Effector CD8-positive, alpha-beta T cell (primary cell): ENCODE measurements at regions not wholly inside any gene's neighbourhood (a gene's known extent, or its start where the extent isn't known, plus 50 kb on each side); places are given as distances from the start of the nearest gene placed in this dataset.

ENCODE experiments used
- DNase-seq: peaks from one replicate; lab custom pipeline; 2025; lab: John Stamatoyannopoulos, UW

DNA sequence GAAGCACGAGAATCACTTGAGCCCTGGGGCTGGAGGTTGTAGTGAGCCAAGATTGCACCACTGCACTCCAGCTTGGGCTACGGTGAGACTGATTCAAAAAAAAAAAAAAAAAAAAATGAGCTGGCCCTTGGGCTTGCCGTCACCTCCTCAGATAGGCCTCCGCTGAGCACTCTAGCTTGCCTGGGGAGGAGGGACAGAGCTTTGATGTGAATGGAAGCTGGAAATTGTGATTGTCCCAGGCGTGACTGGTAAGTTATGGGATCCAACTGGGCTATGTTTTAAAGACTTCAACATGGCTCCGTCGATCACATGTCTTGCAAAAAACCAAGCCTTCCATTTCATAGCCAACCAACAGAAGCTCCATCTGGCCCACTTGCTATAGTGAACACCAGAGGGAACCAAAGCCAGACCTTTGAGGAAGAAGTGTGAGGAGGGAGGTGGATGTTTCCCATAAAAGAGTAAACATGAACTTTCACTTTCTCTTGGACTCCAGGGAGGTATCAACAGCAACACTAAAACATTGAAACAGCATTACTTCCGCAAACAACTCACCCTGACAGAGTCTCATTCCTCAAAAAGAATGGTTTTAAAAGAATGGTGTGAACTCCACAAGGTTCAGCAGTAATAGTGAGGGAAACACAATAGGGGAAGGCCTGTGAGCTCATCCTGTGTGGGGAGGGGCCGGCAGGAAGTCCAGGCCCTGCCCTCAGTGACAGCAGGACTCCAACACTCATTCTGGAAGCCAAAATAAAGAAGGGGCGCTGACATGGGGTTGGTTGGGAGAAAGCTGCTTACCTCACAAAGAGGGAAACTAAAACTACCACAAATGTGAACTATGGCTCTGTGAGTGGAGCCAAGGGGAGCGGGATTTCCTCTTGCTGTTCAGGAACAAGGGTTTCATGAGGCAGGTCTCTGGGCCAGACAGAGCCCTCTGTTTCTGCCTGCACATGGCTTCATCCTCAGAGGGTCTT is 59.2 kb upstream of the IL12A start:
- DNase-seq = no peak

DNA sequence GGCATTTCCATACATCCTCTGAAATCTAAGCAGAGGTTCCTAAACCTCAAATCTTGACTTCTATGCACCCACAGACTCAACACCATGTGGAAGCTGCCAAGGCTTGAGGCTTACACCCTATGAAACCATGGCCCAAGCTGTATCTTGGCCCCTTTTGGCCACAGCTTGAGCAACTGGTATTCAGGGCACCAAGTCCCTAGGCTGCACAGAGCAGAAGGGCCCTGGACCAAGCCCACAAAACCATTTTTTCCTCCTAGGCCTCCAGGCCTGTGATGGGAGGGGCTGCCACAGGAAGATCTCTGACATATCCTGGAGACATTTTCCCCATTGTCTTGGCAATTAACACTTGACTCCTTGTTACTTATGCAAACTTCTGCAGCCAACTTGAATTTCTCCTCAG is 54.4 kb upstream of the IL12A start:
- no peak for DNase-seq

DNA sequence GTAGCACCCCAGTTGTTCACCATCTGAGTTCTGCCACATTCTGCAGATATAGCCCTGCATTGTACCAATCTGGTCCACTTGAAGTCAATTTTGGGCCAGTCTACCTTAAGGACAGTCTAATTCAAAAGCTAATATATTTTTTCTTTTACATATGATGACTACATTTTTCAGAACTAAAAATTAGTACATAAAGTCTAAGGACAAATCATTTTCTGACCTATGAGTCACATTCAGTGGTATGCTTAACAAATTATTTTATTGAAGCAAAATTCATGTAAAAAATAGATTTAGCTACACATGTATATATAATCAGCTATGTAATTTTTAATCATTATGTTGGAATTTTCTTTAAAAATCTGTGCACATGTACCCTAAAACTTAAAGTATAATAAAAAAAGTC is 52.1 kb upstream of the IL12A start:
- no peak for DNase-seq

DNA sequence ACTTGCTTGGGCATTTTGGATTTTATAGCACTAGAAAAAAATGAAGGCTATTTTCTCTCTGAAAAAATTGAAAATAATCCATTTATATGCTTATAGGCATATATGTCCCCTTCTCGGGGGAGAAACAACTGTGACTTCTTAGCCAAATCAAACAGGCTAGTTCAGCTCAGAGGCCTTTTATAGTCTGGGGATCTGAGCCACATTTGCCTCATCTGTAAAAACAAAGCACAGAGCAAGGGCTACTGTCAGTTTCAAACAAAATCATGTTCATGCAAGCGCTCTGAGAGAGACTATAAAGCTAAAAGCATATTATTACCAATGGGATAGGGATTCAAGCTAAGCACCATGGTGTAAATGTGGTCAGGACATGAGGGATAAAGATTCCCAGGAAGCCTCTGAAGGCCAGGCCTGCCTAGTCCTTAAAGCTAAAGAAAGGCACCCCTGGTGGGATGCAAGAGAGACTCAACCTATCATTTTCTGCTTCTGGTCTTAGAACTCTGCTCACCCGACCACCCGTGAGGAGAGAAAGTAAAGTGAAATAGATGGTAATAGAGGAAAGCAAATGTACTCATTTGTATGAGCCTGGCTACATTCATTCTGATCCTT is 51.0 kb upstream of the IL12A start:
- no peak for DNase-seq

DNA sequence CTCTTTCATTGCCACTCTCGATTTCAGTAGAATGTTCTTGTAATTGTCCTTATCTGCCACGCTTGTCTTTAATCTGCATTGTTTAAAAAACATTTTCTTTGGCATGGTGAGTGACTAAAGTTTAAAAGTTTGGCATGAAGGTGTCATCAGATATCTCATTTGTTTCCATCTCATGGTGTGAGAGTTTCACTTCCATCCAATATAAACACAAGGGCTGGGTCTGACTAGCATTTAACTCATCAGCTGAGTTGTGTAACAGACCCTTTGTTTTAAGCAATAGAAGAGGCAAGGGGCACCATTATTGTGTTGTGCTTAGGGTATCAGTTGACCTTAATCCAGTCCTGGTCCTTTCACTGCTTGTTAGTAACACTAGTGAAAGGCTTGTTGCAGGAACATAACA is 49.9 kb upstream of the IL12A start:
- DNase-seq = no peak
